ENCODE measurements at regions not wholly inside any gene's neighbourhood (a gene's known extent, or its start where the extent isn't known, plus 50 kb on each side); places are given as distances from the start of the nearest gene placed in this dataset.

DNA sequence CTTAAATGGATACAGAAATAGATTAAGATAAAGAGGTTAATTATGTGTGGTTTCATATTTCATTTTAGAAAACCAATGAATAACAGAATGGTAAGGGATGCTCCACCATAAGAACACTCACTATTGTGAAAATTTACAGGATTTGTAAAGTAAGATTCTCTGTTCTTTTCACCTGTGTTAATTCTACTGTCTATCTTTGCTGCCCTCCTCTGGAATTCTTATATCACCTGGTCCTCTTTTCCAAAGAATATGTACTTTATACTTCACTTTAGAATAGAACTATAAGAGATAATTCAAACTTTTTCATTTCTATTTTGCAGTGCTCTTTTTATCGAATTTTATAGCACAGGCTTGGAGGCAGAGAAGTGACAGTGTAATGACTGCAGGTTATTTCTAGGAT lies 213.4 kb downstream of the LURAP1L start:
- Histone ChIP-seq H3K36me3 (ENCODE audit: insufficient read depth, low read length) (no peaks in the 10 kb centered on the region), H3K27ac (ENCODE audit: low read depth, low read length) (no peak overlapping the region), H3K27me3 (ENCODE audit: insufficient read depth, low read length) (no peaks in the 10 kb centered on the region), H3K79me2 (ENCODE audit: insufficient read depth, low read length) (no peaks in the 10 kb centered on the region), H3K9me3 (ENCODE audit: low read depth, low read length) (no peaks in the 10 kb centered on the region), H3K4me1 (ENCODE audit: insufficient read depth, low read length) (no peaks in the 10 kb centered on the region), H3K4me2 (ENCODE audit: insufficient read depth, low read length) (no peak overlapping the region), H3K4me3 (ENCODE audit: insufficient read depth, low read length) (no peak overlapping the region), H2AFZ (ENCODE audit: low read length) (no peak overlapping the region), H4K20me1 (ENCODE audit: insufficient read depth, low read length) (no peaks in the 10 kb centered on the region)
- no peak for DNase-seq (ENCODE audit: insufficient read length, low spot score, missing footprints)
- TF ChIP-seq, protein P1, sequence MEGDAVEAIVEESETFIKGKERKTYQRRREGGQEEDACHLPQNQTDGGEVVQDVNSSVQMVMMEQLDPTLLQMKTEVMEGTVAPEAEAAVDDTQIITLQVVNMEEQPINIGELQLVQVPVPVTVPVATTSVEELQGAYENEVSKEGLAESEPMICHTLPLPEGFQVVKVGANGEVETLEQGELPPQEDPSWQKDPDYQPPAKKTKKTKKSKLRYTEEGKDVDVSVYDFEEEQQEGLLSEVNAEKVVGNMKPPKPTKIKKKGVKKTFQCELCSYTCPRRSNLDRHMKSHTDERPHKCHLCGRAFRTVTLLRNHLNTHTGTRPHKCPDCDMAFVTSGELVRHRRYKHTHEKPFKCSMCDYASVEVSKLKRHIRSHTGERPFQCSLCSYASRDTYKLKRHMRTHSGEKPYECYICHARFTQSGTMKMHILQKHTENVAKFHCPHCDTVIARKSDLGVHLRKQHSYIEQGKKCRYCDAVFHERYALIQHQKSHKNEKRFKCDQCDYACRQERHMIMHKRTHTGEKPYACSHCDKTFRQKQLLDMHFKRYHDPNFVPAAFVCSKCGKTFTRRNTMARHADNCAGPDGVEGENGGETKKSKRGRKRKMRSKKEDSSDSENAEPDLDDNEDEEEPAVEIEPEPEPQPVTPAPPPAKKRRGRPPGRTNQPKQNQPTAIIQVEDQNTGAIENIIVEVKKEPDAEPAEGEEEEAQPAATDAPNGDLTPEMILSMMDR (IDR thresholded peaks at IDR 0.05; ENCODE audit: extremely low read depth, low read depth, low read length), result no peak

DNA sequence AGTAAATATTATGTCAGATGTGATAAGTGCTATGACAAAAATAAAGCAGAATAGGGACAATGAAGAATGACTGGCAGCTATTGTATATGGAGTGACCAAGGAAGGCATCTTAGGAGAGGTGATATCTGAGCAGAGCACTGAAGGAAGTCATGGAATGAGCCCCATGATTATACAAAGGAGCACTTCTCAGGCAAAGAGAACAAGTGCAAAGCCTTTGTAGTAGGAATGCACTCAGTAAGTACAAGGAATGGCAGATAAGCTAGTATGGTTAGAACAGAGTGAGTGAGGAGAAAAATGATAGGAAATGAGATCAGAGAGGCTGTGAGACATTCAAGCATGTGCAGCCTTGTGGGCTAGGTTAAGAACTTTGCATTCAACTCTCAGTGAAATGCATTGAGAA lies 214.8 kb downstream of the LURAP1L start:
- TF ChIP-seq, protein P1 (IDR thresholded peaks at IDR 0.05; ENCODE audit: extremely low read depth, low read depth, low read length), result no peak
- H3K27ac ChIP-seq (ENCODE audit: low read depth, low read length), result no peak overlapping the region
- no peaks in the 10 kb centered on the region for H4K20me1 ChIP-seq (ENCODE audit: insufficient read depth, low read length)
- H3K4me2 ChIP-seq (ENCODE audit: insufficient read depth, low read length), result no peak overlapping the region
- H3K36me3 ChIP-seq (ENCODE audit: insufficient read depth, low read length), result no peaks in the 10 kb centered on the region
- no peaks in the 10 kb centered on the region for H3K4me1 ChIP-seq (ENCODE audit: insufficient read depth, low read length)
- peak overlapping the region; percentile 3 for H2AFZ ChIP-seq (ENCODE audit: low read length)
- H3K27me3 ChIP-seq (ENCODE audit: insufficient read depth, low read length), result no peaks in the 10 kb centered on the region
- H3K9me3 ChIP-seq (ENCODE audit: low read depth, low read length), result no peaks in the 10 kb centered on the region
- no peak for DNase-seq (ENCODE audit: insufficient read length, low spot score, missing footprints)
- no peaks in the 10 kb centered on the region for H3K79me2 ChIP-seq (ENCODE audit: insufficient read depth, low read length)
- no peak overlapping the region for H3K4me3 ChIP-seq (ENCODE audit: insufficient read depth, low read length)

DNA sequence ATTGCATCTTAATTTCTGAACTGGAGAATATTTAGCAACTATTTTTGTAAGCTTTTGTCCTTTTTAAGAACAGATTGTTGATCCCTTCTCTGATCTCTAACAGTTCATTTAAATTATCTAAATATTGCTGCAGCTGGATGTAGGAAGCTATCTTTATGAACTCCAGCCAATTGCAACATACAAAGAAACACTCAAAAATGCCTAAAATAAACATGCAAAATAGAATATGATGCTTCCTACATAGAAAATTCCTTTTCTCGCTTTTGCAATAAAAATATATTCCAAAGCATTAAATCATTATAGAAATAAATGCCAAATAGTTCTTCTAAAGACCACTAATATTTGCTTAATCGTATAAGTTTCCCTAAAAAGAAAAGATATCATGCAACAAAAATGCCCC lies 218.6 kb downstream of the LURAP1L start:
- TF ChIP-seq, protein P1 (IDR thresholded peaks at IDR 0.05; ENCODE audit: extremely low read depth, low read depth, low read length), result no peak
- Histone ChIP-seq H3K9me3 (ENCODE audit: low read depth, low read length) (no peaks in the 10 kb centered on the region), H3K27ac (ENCODE audit: low read depth, low read length) (no peak overlapping the region), H3K4me1 (ENCODE audit: insufficient read depth, low read length) (no peaks in the 10 kb centered on the region), H3K27me3 (ENCODE audit: insufficient read depth, low read length) (no peaks in the 10 kb centered on the region), H3K79me2 (ENCODE audit: insufficient read depth, low read length) (no peaks in the 10 kb centered on the region), H3K36me3 (ENCODE audit: insufficient read depth, low read length) (no peaks in the 10 kb centered on the region), H4K20me1 (ENCODE audit: insufficient read depth, low read length) (no peaks in the 10 kb centered on the region), H2AFZ (ENCODE audit: low read length) (no peak overlapping the region), H3K4me3 (ENCODE audit: insufficient read depth, low read length) (no peak overlapping the region), H3K4me2 (ENCODE audit: insufficient read depth, low read length) (no peak overlapping the region)
- DNase-seq (ENCODE audit: insufficient read length, low spot score, missing footprints), result peak; percentile 38

DNA sequence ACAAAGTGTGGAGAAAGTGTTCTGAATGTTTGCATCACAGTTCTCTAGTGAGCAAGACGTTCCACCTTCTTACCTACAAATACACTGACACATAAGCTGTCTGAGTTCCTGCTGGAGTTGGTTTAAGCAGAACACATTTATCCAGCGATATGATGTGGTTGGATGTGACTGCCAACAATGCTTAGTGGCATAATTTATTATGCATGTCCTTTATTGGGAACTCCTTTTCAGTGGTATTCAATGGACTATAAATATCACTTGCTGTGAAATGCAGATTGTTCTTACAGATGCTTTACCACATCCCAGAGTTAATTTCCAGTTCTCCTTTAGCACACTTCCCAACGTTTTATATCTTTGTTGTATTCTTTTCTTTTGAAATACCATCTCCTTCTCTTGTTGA lies 222.2 kb downstream of the LURAP1L start:
- H2AFZ ChIP-seq (ENCODE audit: low read length), result no peak overlapping the region
- no peak for DNase-seq (ENCODE audit: insufficient read length, low spot score, missing footprints)
- TF ChIP-seq, protein P1 (IDR thresholded peaks at IDR 0.05; ENCODE audit: extremely low read depth, low read depth, low read length), result no peak

More for the DNA sequence above, 222.2 kb downstream of the LURAP1L start:
- Histone ChIP-seq H3K79me2 (ENCODE audit: insufficient read depth, low read length) (no peaks in the 10 kb centered on the region), H3K27me3 (ENCODE audit: insufficient read depth, low read length) (no peaks in the 10 kb centered on the region), H3K4me2 (ENCODE audit: insufficient read depth, low read length) (no peak overlapping the region), H4K20me1 (ENCODE audit: insufficient read depth, low read length) (no peaks in the 10 kb centered on the region), H3K4me1 (ENCODE audit: insufficient read depth, low read length) (no peaks in the 10 kb centered on the region), H3K36me3 (ENCODE audit: insufficient read depth, low read length) (no peaks in the 10 kb centered on the region), H3K27ac (ENCODE audit: low read depth, low read length) (no peak overlapping the region), H3K4me3 (ENCODE audit: insufficient read depth, low read length) (no peak overlapping the region), H3K9me3 (ENCODE audit: low read depth, low read length) (no peaks in the 10 kb centered on the region)

Data from osteoblast (primary cell).